Endothelial cell (in vitro differentiated cells): ENCODE measurements at regions not wholly inside any gene's neighbourhood (a gene's known extent, or its start where the extent isn't known, plus 50 kb on each side); places are given as distances from the start of the nearest gene placed in this dataset.

Experiments
- DNase-seq: peaks from one replicate; pipeline ENCODE4 v3.0.0; 2021; ENCODE audit warnings: low spot score
- H3K27ac Mint-ChIP-seq: one replicate; pipeline ENCODE4 v1.8.0; 2021; ENCODE audit warnings: mixed read lengths, inconsistent platforms; ENCODE audit not compliant: unreplicated experiment
- H3K27me3 Mint-ChIP-seq: one replicate; pipeline ENCODE4 v1.8.0; 2021; ENCODE audit warnings: mild to moderate bottlenecking, moderate library complexity, mixed read lengths, inconsistent platforms; ENCODE audit not compliant: unreplicated experiment
- H3K36me3 Mint-ChIP-seq: one replicate; pipeline ENCODE4 v1.8.0; 2021; ENCODE audit warnings: mild to moderate bottlenecking, low read depth, mixed read lengths, inconsistent platforms; ENCODE audit not compliant: unreplicated experiment
- H3K4me1 Mint-ChIP-seq: one replicate; pipeline ENCODE4 v1.8.0; 2021; ENCODE audit warnings: mild to moderate bottlenecking, mixed read lengths, inconsistent platforms; ENCODE audit not compliant: unreplicated experiment
- H3K4me3 Mint-ChIP-seq: one replicate; pipeline ENCODE4 v1.8.0; 2021; ENCODE audit warnings: mild to moderate bottlenecking, mixed read lengths, inconsistent platforms; ENCODE audit not compliant: unreplicated experiment
- H3K9me3 Mint-ChIP-seq: one replicate; pipeline ENCODE4 v1.8.0; 2021; ENCODE audit warnings: mixed read lengths, inconsistent platforms; ENCODE audit not compliant: unreplicated experiment
- TF ChIP-seq, protein P1 (sequence below): fragments of 200-600 bp; sonication (generic); IDR thresholded peaks from one replicate; pipeline ENCODE4 v1.5.0; 2021; ENCODE audit warnings: antibody characterized with exemption; ENCODE audit not compliant: unreplicated experiment

DNA sequence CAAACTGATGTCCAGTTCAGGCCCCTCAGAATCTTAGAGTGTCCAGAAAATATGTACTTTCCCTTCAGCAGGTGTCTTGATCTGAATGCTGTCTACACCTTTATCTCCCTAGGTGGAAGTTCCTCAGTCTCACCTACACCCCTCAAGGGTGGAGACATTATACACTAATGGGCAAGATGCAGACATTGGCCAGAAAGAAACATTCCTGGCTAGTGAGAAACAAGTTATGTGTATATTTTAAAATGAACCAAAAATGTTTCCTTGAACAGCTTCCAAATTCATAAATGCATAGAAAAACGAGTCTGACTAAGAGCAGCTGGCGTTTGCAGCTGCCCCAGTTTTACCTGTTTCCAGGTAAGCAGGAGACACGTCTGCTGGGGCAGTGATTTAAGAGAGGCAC, 140.5 kb upstream of the IRX4 start:
- no peak for DNase-seq
- H3K9me3 Mint-ChIP-seq: no peaks in the 10 kb centered on the region
- H3K36me3 Mint-ChIP-seq: no peaks in the 10 kb centered on the region
- TF ChIP-seq, protein P1, sequence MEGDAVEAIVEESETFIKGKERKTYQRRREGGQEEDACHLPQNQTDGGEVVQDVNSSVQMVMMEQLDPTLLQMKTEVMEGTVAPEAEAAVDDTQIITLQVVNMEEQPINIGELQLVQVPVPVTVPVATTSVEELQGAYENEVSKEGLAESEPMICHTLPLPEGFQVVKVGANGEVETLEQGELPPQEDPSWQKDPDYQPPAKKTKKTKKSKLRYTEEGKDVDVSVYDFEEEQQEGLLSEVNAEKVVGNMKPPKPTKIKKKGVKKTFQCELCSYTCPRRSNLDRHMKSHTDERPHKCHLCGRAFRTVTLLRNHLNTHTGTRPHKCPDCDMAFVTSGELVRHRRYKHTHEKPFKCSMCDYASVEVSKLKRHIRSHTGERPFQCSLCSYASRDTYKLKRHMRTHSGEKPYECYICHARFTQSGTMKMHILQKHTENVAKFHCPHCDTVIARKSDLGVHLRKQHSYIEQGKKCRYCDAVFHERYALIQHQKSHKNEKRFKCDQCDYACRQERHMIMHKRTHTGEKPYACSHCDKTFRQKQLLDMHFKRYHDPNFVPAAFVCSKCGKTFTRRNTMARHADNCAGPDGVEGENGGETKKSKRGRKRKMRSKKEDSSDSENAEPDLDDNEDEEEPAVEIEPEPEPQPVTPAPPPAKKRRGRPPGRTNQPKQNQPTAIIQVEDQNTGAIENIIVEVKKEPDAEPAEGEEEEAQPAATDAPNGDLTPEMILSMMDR: no peak
- no peak overlapping the region for H3K4me3 Mint-ChIP-seq
- H3K27me3 Mint-ChIP-seq: peaks cover 4% of the 10 kb centered on the region
- H3K4me1 Mint-ChIP-seq: peaks cover 3% of the 10 kb centered on the region
- H3K27ac Mint-ChIP-seq: no peak overlapping the region

DNA sequence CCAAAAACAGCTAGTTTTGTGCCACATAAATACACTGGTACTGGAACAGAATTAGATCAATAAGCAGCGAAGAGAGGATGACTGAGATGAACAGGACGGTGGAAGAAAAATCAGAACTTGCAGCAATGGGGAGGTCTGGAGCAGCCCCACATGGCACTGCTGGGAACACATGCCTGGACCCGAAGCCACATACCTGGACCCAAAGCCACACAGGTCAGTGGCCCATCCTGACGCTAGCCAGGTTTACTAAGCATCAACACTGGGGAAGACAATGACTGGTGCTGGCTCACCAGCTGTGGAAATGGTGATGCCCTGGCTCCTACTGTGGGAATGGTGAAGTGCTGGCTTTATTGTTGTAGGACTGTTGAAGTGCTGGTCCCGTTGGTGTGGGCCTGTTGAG, 139.7 kb upstream of the IRX4 start:
- H3K36me3 Mint-ChIP-seq: no peaks in the 10 kb centered on the region
- peaks cover 3% of the 10 kb centered on the region for H3K4me1 Mint-ChIP-seq
- TF ChIP-seq, protein P1: no peak
- no peak overlapping the region for H3K4me3 Mint-ChIP-seq
- H3K27me3 Mint-ChIP-seq: peaks cover 4% of the 10 kb centered on the region
- no peak for DNase-seq
- no peak overlapping the region for H3K27ac Mint-ChIP-seq
- H3K9me3 Mint-ChIP-seq: no peaks in the 10 kb centered on the region

DNA sequence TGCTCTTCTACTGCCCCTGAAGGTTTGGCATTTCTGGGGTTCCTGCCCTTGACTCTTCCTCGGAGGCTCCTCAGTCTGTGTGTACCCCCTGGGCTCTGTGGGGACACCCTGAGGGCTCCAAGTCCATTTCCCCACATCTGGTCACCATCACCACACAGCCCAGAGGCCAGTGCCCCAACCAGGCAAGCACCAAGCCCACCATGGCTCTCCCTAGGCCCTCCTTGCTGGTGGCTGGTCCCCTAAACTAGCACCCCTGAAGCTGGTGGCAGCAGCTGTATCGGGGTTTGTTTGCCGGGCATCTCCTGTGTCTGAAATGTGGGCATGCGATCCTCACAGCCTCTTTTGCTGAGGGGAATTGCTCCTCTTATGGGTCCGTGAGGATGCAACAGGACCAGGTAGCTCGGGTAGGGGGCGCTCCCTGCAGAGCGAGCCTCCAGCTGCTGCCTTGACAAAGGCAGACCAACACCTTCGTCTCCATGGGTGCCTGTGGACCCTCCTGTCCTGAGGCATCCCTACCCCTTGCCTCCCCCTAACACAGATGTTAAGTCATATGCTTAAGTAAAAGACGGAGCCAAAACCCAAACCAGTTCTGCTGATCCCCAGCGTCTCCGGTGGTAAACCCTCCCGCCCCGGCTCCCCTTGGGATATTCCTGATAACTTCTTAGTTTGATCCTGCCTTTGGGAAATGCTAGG, 138.9 kb upstream of the IRX4 start:
- DNase-seq: no peak
- Mint-ChIP-seq H3K4me1 (peaks cover 3% of the 10 kb centered on the region), H3K36me3 (no peaks in the 10 kb centered on the region), H3K9me3 (no peaks in the 10 kb centered on the region), H3K27ac (no peak overlapping the region), H3K27me3 (peaks cover 4% of the 10 kb centered on the region), H3K4me3 (no peak overlapping the region)
- TF ChIP-seq, protein P1: no peak

DNA sequence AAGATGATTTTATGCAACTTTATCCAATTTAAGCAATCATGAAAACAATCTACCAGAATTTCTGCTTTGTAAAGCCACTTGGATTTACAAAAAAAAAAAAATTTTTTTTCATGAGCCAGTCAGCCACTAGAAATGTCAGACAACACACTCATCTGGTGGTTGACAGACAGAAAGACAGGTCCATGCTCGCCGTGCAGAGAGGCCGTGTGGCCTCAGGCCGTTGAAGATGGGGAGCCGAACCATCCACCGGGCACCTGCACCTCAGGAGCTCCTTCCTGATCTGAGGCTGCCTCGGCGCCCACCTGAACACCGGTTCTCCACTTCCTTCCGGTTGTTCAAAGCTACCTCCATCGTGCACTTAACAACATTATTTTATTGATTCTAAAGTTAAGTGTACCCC, 138.0 kb upstream of the IRX4 start:
- no peak overlapping the region for H3K4me3 Mint-ChIP-seq
- DNase-seq: no peak
- peaks cover 4% of the 10 kb centered on the region for H3K27me3 Mint-ChIP-seq
- H3K9me3 Mint-ChIP-seq: no peaks in the 10 kb centered on the region
- H3K36me3 Mint-ChIP-seq: no peaks in the 10 kb centered on the region
- no peak overlapping the region for H3K27ac Mint-ChIP-seq
- H3K4me1 Mint-ChIP-seq: peaks cover 3% of the 10 kb centered on the region
- TF ChIP-seq, protein P1: no peak

DNA sequence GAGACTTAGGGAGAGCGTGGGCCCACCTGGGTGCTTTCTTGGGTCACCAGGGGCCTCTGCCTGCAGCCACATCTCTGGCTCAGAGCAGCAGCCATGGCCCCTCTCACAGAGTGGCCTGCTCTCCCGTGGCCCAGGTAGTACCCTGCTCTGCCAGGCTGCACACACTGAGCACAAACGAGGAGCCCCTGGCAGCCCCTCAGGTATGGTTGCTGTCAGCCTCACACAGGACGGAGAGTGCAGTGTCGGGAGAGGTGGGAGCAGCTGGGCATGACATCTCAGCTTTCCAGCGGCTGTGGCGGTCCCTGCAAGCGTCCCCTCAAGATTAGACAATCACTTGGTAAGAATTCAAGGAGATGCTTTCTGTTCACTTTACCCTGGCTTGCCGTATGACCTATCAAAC, 137.0 kb upstream of the IRX4 start:
- no peak overlapping the region for H3K27ac Mint-ChIP-seq
- H3K9me3 Mint-ChIP-seq: no peaks in the 10 kb centered on the region
- peaks cover 2% of the 10 kb centered on the region for H3K27me3 Mint-ChIP-seq
- TF ChIP-seq, protein P1: no peak
- H3K36me3 Mint-ChIP-seq: no peaks in the 10 kb centered on the region
- no peak for DNase-seq
- H3K4me1 Mint-ChIP-seq: no peaks in the 10 kb centered on the region
- no peak overlapping the region for H3K4me3 Mint-ChIP-seq
